ENCODE measurements at regions not wholly inside any gene's neighbourhood (a gene's known extent, or its start where the extent isn't known, plus 50 kb on each side); places are given as distances from the start of the nearest gene placed in this dataset.

GRCh38 chr20:60565551-60565950, 607.3 kb downstream of the CDH26 start:
- H2AK9ac ChIP-seq (replicated peaks; ENCODE audit: low read depth, low read length, poor library complexity): no peak overlapping the region
- H3K14ac ChIP-seq (replicated peaks; ENCODE audit: low read depth, low read length): no peak overlapping the region
- no peaks in the 10 kb centered on the region for H3K79me1 ChIP-seq (ENCODE audit: low read depth in 1 of 2, low read length in 2 of 2)
- H3K4ac ChIP-seq (ENCODE audit: low read depth, low read length): no peak overlapping the region
- no peak overlapping the region for H2AK5ac ChIP-seq (ENCODE audit: low read depth, low read length)
- H3K27me3 ChIP-seq (ENCODE audit: control insufficient read depth, insufficient read depth, low read length): no peaks in the 10 kb centered on the region
- H3K36me3 ChIP-seq (ENCODE audit: control insufficient read depth, insufficient read depth, low read length): no peaks in the 10 kb centered on the region
- H2BK5ac ChIP-seq (ENCODE audit: low read depth, low read length, poor library complexity, severe bottlenecking): no peak overlapping the region
- no peak overlapping the region for H3K4me3 ChIP-seq (ENCODE audit: insufficient read depth, low read depth, low read length)
- POLR2A ChIA-PET (ENCODE audit: unreplicated experiment): no interaction called here
- DNase-seq (no peak), ATAC-seq (ENCODE audit: low read depth) (no peak)
- no peaks in the 10 kb centered on the region for H4K20me1 ChIP-seq (ENCODE audit: insufficient read depth, low read length)
- H4K8ac ChIP-seq (ENCODE audit: low read depth in 2 of 2, low read length in 2 of 2): no peak overlapping the region
- CTCF ChIA-PET: no interaction called here
- no peak overlapping the region for H3K9ac ChIP-seq (ENCODE audit: low read depth, low read length)
- no peak overlapping the region for H2BK20ac ChIP-seq (ENCODE audit: low read depth, low read length)
- H2BK120ac ChIP-seq (ENCODE audit: low read depth, low read length): no peak overlapping the region
- no peak overlapping the region for H2AFZ ChIP-seq (replicated peaks; ENCODE audit: low read length, poor library complexity)
- dilution Hi-C loops (cut with HindIII; ENCODE audit: low sequenced_read_pairs, unreplicated experiment): no loop called here
- no peaks in the 10 kb centered on the region for H3K4me1 ChIP-seq (ENCODE audit: control insufficient read depth, insufficient read depth, low read length)
- H3K9me3 ChIP-seq (ENCODE audit: control insufficient read depth, insufficient read depth, low read length): peaks cover 23% of the 10 kb centered on the region
- H4K5ac ChIP-seq (ENCODE audit: low read depth, low read length): no peak overlapping the region
- no peak overlapping the region for H2BK15ac ChIP-seq (ENCODE audit: low read depth, low read length)
- H3K23ac ChIP-seq (ENCODE audit: low read depth, low read length): no peak overlapping the region
- H4K91ac ChIP-seq (ENCODE audit: insufficient read depth, low read depth, low read length): no peak overlapping the region
- H3K4me2 ChIP-seq (ENCODE audit: low read depth, low read length): no peak overlapping the region
- H3K18ac ChIP-seq (ENCODE audit: low read depth, low read length): no peak overlapping the region
- in situ Hi-C loops (cut with MboI; ENCODE audit: low sequenced_read_pairs): no loop called here
- H3K27ac ChIP-seq (ENCODE audit: insufficient read depth, low read length): no peak overlapping the region
- no peak overlapping the region for H3K56ac ChIP-seq (ENCODE audit: extremely low read depth, insufficient read depth, low read length)
- intact Hi-C loops (cut with micrococcal nuclease): no loop called here
- TF ChIP-seq MXI1 (IDR thresholded peaks at IDR 0.05; ENCODE audit: borderline replicate concordance, low read depth, low read length) (no peak), MAFK (IDR thresholded peaks at IDR 0.05; ENCODE audit: low read depth, low read length) (no peak), USF2 (IDR thresholded peaks at IDR 0.05; ENCODE audit: low read depth, low read length) (no peak), CTCF (conservative IDR thresholded peaks at IDR 0.05; ENCODE audit: low read depth, low read length) (no peak), RFX5 (IDR thresholded peaks at IDR 0.05; ENCODE audit: low read depth, low read length) (no peak), CEBPB (IDR thresholded peaks at IDR 0.05; ENCODE audit: low read depth, low read length) (no peak), CHD1 (IDR thresholded peaks at IDR 0.05; ENCODE audit: low read depth, low read length) (no peak), ELK1 (IDR thresholded peaks at IDR 0.05; ENCODE audit: borderline replicate concordance, low read depth, low read length) (no peak), MAZ (IDR thresholded peaks at IDR 0.05; ENCODE audit: borderline replicate concordance, low read depth, low read length) (no peak), SMC3 (IDR thresholded peaks at IDR 0.05; ENCODE audit: low read depth, low read length) (no peak), POLR2A (IDR thresholded peaks at IDR 0.05; ENCODE audit: low read depth, low read length) (no peak), RCOR1 (IDR thresholded peaks at IDR 0.05; ENCODE audit: insufficient replicate concordance, low read length) (no peak), FOS (IDR thresholded peaks at IDR 0.05; ENCODE audit: low read depth, low read length) (no peak)
- no peaks in the 10 kb centered on the region for H3K9me1 ChIP-seq (ENCODE audit: insufficient read depth, low read length)
- WGBS, 2 experiments (ENCODE audit: extremely low coverage in 2 of 2, insufficient read length in 1 of 2): no CpG with 5 or more reads among the region's 5 CpGs
- no TSS peak for BruUV-seq (replicated peaks)
